ENCODE measurements at regions not wholly inside any gene's neighbourhood (a gene's known extent, or its start where the extent isn't known, plus 50 kb on each side); places are given as distances from the start of the nearest gene placed in this dataset.

GRCh38 chr6:139485742-139486475, 111.5 kb upstream of the CITED2 start:
- peaks cover 4% of the 10 kb centered on the region for H3K36me3 Mint-ChIP-seq
- H3K27ac Mint-ChIP-seq, result no peak overlapping the region
- H3K9me3 Mint-ChIP-seq, result no peaks in the 10 kb centered on the region
- H3K27me3 Mint-ChIP-seq, result no peaks in the 10 kb centered on the region
- no peak overlapping the region for H3K4me3 Mint-ChIP-seq
- DNase-seq (no peak), ATAC-seq (ENCODE audit: low read depth) (no peak)
- POLR2A ChIA-PET, result no interaction called here
- H3K4me1 Mint-ChIP-seq, result peaks cover 4% of the 10 kb centered on the region

GRCh38 chr6:139485185-139485584, 110.7 kb upstream of the CITED2 start:
- DNase-seq (no peak), ATAC-seq (ENCODE audit: low read depth) (no peak)
- POLR2A ChIA-PET, result no interaction called here
- H3K4me1 Mint-ChIP-seq, result peaks cover under 1% of the 10 kb centered on the region
- peaks cover under 1% of the 10 kb centered on the region for H3K36me3 Mint-ChIP-seq
- no peaks in the 10 kb centered on the region for H3K9me3 Mint-ChIP-seq
- H3K4me3 Mint-ChIP-seq, result no peak overlapping the region
- H3K27me3 Mint-ChIP-seq, result peaks cover 2% of the 10 kb centered on the region
- H3K27ac Mint-ChIP-seq, result no peak overlapping the region

GRCh38 chr6:139483079-139483478, 108.6 kb upstream of the CITED2 start:
- Mint-ChIP-seq H3K27me3 (peaks cover 4% of the 10 kb centered on the region), H3K4me1 (no peaks in the 10 kb centered on the region), H3K27ac (no peak overlapping the region), H3K4me3 (no peak overlapping the region), H3K9me3 (no peaks in the 10 kb centered on the region), H3K36me3 (no peaks in the 10 kb centered on the region)
- POLR2A ChIA-PET, result no interaction called here
- ATAC-seq (ENCODE audit: low read depth), result no peak
- no peak for DNase-seq

- POLR2A ChIA-PET, result no interaction called here
- ATAC-seq (ENCODE audit: low read depth) (no peak), DNase-seq (no peak)
- Mint-ChIP-seq H3K27ac (no peak overlapping the region), H3K4me1 (no peaks in the 10 kb centered on the region), H3K36me3 (no peaks in the 10 kb centered on the region), H3K4me3 (no peak overlapping the region), H3K9me3 (no peaks in the 10 kb centered on the region), H3K27me3 (peaks cover 10% of the 10 kb centered on the region)
Observed at GRCh38 chr6:139482287-139482686, 107.8 kb upstream of the CITED2 start.

GRCh38 chr6:139480356-139481165, 106.1 kb upstream of the CITED2 start:
- Mint-ChIP-seq H3K27ac (no peak overlapping the region), H3K36me3 (no peaks in the 10 kb centered on the region), H3K4me3 (no peak overlapping the region), H3K4me1 (no peaks in the 10 kb centered on the region), H3K9me3 (no peaks in the 10 kb centered on the region), H3K27me3 (peaks cover 11% of the 10 kb centered on the region)
- no peak for DNase-seq
- no peak for ATAC-seq (ENCODE audit: low read depth)
- POLR2A ChIA-PET, result no interaction called here

GRCh38 chr6:139479433-139480222, 105.2 kb upstream of the CITED2 start:
- H3K27ac Mint-ChIP-seq, result no peak overlapping the region
- ATAC-seq (ENCODE audit: low read depth) (no peak), DNase-seq (no peak)
- H3K4me3 Mint-ChIP-seq, result no peak overlapping the region
- no peaks in the 10 kb centered on the region for H3K4me1 Mint-ChIP-seq
- no peaks in the 10 kb centered on the region for H3K9me3 Mint-ChIP-seq
- POLR2A ChIA-PET, result no interaction called here
- no peaks in the 10 kb centered on the region for H3K36me3 Mint-ChIP-seq
- peaks cover 11% of the 10 kb centered on the region for H3K27me3 Mint-ChIP-seq

- Mint-ChIP-seq H3K27me3 (peaks cover 11% of the 10 kb centered on the region), H3K9me3 (no peaks in the 10 kb centered on the region), H3K4me3 (no peak overlapping the region), H3K27ac (no peak overlapping the region), H3K4me1 (no peaks in the 10 kb centered on the region), H3K36me3 (no peaks in the 10 kb centered on the region)
- POLR2A ChIA-PET, result no interaction called here
- no peak for ATAC-seq (ENCODE audit: low read depth)
- no peak for DNase-seq
Observed at GRCh38 chr6:139475646-139476045, 101.2 kb upstream of the CITED2 start.

- Mint-ChIP-seq H3K27me3 (peaks cover 9% of the 10 kb centered on the region), H3K36me3 (no peaks in the 10 kb centered on the region), H3K27ac (no peak overlapping the region), H3K4me1 (no peaks in the 10 kb centered on the region), H3K9me3 (no peaks in the 10 kb centered on the region), H3K4me3 (no peak overlapping the region)
- POLR2A ChIA-PET, result no interaction called here
- no peak for DNase-seq
- no peak for ATAC-seq (ENCODE audit: low read depth)
Observed at GRCh38 chr6:139475241-139475640, 100.8 kb upstream of the CITED2 start.

- no peak overlapping the region for H3K27ac Mint-ChIP-seq
- H3K36me3 Mint-ChIP-seq, result no peaks in the 10 kb centered on the region
- no peak overlapping the region for H3K4me3 Mint-ChIP-seq
- H3K27me3 Mint-ChIP-seq, result peaks cover 9% of the 10 kb centered on the region
- ATAC-seq (ENCODE audit: low read depth), result no peak
- POLR2A ChIA-PET, result interaction anchor here (0.7 kb wide), 1 partner anchor 98 kb away, joined by 3 read pairs; no protein-coding TSS in a partner anchor
- DNase-seq, result no peak
- H3K9me3 Mint-ChIP-seq, result no peaks in the 10 kb centered on the region
- no peaks in the 10 kb centered on the region for H3K4me1 Mint-ChIP-seq
Observed at GRCh38 chr6:139474145-139475108, 100.0 kb upstream of the CITED2 start.

GRCh38 chr6:139473731-139474130, 99.3 kb upstream of the CITED2 start:
- Mint-ChIP-seq H3K27ac (no peak overlapping the region), H3K9me3 (no peaks in the 10 kb centered on the region), H3K36me3 (no peaks in the 10 kb centered on the region), H3K27me3 (peaks cover 11% of the 10 kb centered on the region), H3K4me1 (no peaks in the 10 kb centered on the region), H3K4me3 (no peak overlapping the region)
- ATAC-seq (ENCODE audit: low read depth) (no peak), DNase-seq (no peak)
- POLR2A ChIA-PET, result no interaction called here

GRCh38 chr6:139473231-139473701, 98.8 kb upstream of the CITED2 start:
- no peaks in the 10 kb centered on the region for H3K4me1 Mint-ChIP-seq
- H3K27ac Mint-ChIP-seq, result no peak overlapping the region
- no peak overlapping the region for H3K4me3 Mint-ChIP-seq
- peaks cover 10% of the 10 kb centered on the region for H3K27me3 Mint-ChIP-seq
- POLR2A ChIA-PET, result no interaction called here
- H3K36me3 Mint-ChIP-seq, result no peaks in the 10 kb centered on the region
- ATAC-seq (ENCODE audit: low read depth) (no peak), DNase-seq (no peak)
- H3K9me3 Mint-ChIP-seq, result no peaks in the 10 kb centered on the region

GRCh38 chr6:139472351-139473015, 98.0 kb upstream of the CITED2 start:
- Mint-ChIP-seq H3K27me3 (peaks cover 4% of the 10 kb centered on the region), H3K4me1 (no peaks in the 10 kb centered on the region), H3K27ac (no peak overlapping the region), H3K36me3 (no peaks in the 10 kb centered on the region), H3K9me3 (no peaks in the 10 kb centered on the region), H3K4me3 (no peak overlapping the region)
- ATAC-seq (ENCODE audit: low read depth), result no peak
- POLR2A ChIA-PET, result no interaction called here
- DNase-seq, result no peak

Measured in activated naive CD8-positive, alpha-beta T cell treated with anti-CD3 and anti-CD28 coated beads, Interleukin-2, amount 10 ng/mL, durations not matched to agents 7 days and 5 days (primary cell).